Duodenal mucosa (tissue), 2 donors: ENCODE measurements at regions not wholly inside any gene's neighbourhood (a gene's known extent, or its start where the extent isn't known, plus 50 kb on each side); places are given as distances from the start of the nearest gene placed in this dataset.

ENCODE experiments used
- H3K27ac ChIP-seq: one replicate; pipeline ENCODE4 v1.7.0; 2013; ENCODE audit warnings: low read depth, low read length
- H3K27me3 ChIP-seq, 2 donors: one replicate each; pipeline ENCODE4 v1.7.0; 2013; ENCODE audit warnings: low read length in 2 of 2, control low read depth in 1 of 2; ENCODE audit not compliant: insufficient read depth in 2 of 2, control insufficient read depth in 1 of 2
- H3K36me3 ChIP-seq, 2 donors: one replicate each; pipeline ENCODE4 v1.7.0; 2013; ENCODE audit warnings: low read length in 2 of 2, control low read depth in 1 of 2; ENCODE audit not compliant: insufficient read depth in 2 of 2, control insufficient read depth in 1 of 2
- H3K4me1 ChIP-seq, 2 donors: one replicate each; pipeline ENCODE4 v1.7.0; 2013; ENCODE audit warnings: low read length in 2 of 2, control low read depth in 1 of 2; ENCODE audit not compliant: insufficient read depth in 2 of 2, control insufficient read depth in 1 of 2
- H3K4me3 ChIP-seq, 2 donors: one replicate each; pipeline ENCODE4 v1.7.0; 2013; ENCODE audit warnings: low read length in 2 of 2, low read depth in 1 of 2
- H3K9ac ChIP-seq, 2 donors: one replicate each; pipeline ENCODE4 v1.7.0; 2013; ENCODE audit warnings: low read length in 2 of 2, low read depth in 1 of 2
- H3K9me3 ChIP-seq, 2 donors: one replicate each; pipeline ENCODE4 v1.7.0; 2013; ENCODE audit warnings: low read length in 2 of 2, control low read depth in 1 of 2; ENCODE audit not compliant: control insufficient read depth in 1 of 2

DNA sequence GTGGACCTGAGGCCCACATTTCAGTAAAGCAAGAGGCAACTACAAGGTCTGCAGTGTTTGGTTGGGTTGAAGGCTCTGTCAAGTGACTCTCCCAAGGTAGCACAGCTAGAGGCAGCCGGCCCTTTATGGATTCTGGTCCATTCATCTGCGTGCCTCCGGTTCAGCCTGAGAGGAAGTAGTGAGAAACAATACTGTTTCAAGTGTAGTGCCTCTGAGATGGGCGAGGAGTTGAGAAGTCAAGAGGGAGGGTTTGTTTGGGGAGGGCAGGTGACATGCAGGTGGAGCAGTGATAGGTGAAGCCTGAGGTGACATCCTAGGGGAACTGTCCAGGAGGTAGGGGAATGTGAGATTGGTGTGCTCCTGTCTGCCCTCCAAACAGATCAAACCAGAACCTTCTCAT lies 933.5 kb downstream of the VRK1 start:
- no peaks in the 10 kb centered on the region for H3K36me3 ChIP-seq
- H3K4me1 ChIP-seq, result no peaks in the 10 kb centered on the region
- H3K9me3 ChIP-seq, result no peaks in the 10 kb centered on the region
- no peak overlapping the region for H3K9ac ChIP-seq
- no peaks in the 10 kb centered on the region for H3K27me3 ChIP-seq
- no peak overlapping the region for H3K4me3 ChIP-seq
- no peak overlapping the region for H3K27ac ChIP-seq

DNA sequence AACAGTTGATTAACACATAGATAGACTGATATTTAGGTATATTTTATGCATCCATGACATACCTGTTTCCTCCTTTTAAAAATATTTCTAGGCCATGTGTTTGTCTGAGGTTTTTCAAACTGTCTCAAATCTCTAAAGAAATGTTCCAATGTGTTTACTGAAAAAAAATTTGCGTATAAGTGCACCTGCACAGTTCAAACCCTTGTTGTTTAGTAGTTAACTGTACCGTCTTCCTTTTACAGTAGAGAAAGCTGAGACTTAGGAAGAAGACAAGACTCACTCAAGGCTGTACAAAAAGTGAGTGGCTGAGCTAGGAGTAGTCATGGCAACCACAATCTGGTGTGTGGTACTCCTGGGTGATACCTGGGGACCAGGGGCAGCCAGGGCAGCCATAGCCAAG lies 934.6 kb downstream of the VRK1 start:
- no peaks in the 10 kb centered on the region for H3K4me1 ChIP-seq
- H3K9me3 ChIP-seq, result no peaks in the 10 kb centered on the region
- H3K9ac ChIP-seq, result no peak overlapping the region
- H3K4me3 ChIP-seq, result no peak overlapping the region
- H3K27me3 ChIP-seq, result no peaks in the 10 kb centered on the region
- no peak overlapping the region for H3K27ac ChIP-seq
- no peaks in the 10 kb centered on the region for H3K36me3 ChIP-seq

DNA sequence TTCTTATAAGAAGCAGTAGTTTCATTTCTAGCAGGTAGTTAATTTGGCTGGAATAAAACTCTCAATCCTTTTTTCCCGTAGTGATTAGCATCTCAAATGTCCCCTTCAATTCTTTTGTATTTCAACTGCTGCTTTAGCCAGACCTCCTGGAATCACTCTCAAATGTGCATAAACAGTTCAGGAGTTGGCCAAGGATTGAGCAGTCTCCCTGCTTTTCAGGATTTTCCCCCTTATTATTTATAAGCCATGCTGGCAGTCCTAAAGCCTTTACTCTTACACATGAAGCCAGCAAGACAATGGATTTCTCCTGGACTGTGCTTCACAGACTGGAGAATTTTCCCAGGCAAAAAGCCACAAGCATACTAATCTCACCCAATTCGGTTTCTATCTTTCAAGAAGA lies 950.1 kb downstream of the VRK1 start:
- no peak overlapping the region for H3K4me3 ChIP-seq
- H3K36me3 ChIP-seq, result no peaks in the 10 kb centered on the region
- no peak overlapping the region for H3K27ac ChIP-seq
- no peaks in the 10 kb centered on the region for H3K27me3 ChIP-seq
- no peaks in the 10 kb centered on the region for H3K4me1 ChIP-seq
- H3K9me3 ChIP-seq, result no peaks in the 10 kb centered on the region
- no peak overlapping the region for H3K9ac ChIP-seq

- no peaks in the 10 kb centered on the region for H3K4me1 ChIP-seq
- H3K4me3 ChIP-seq, result no peak overlapping the region
- H3K9ac ChIP-seq, result no peak overlapping the region
- H3K36me3 ChIP-seq, result no peaks in the 10 kb centered on the region
- H3K27ac ChIP-seq, result no peak overlapping the region
- no peaks in the 10 kb centered on the region for H3K9me3 ChIP-seq
- no peaks in the 10 kb centered on the region for H3K27me3 ChIP-seq
Measured at GRCh38 chr14:97748616-97749015, 951.4 kb downstream of the VRK1 start.

DNA sequence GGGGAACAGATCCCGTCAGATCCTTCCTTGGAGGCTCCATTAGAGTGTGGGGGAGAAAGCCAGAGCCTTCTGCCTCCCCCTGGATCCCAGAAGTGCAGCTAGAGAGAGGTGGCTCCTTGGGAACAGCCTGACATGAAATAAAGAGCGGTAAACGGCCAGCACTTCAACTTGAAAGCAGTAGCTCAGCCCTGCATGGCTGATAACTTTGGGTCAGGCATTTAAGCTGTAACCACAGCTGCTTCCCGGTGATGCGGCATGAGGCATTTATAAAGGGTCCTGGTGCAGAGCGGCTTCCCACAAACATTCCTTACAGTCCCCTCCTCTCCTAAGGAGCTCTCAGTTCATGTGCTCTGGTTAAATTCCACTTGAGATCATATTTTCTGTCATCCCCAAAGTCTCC lies 960.3 kb downstream of the VRK1 start:
- no peaks in the 10 kb centered on the region for H3K4me1 ChIP-seq
- no peak overlapping the region for H3K27ac ChIP-seq
- H3K4me3 ChIP-seq, result no peak overlapping the region

GRCh38 chr14:97760050-97760449 lies 962.9 kb downstream of the VRK1 start:
- Histone ChIP-seq H3K27me3 (no peaks in the 10 kb centered on the region), H3K9me3 (no peaks in the 10 kb centered on the region), H3K9ac (no peak overlapping the region), H3K27ac (no peak overlapping the region), H3K36me3 (no peaks in the 10 kb centered on the region), H3K4me3 (no peak overlapping the region), H3K4me1 (no peaks in the 10 kb centered on the region)

More for the DNA sequence above, 960.3 kb downstream of the VRK1 start:
- no peaks in the 10 kb centered on the region for H3K9me3 ChIP-seq
- H3K9ac ChIP-seq, result no peak overlapping the region
- H3K36me3 ChIP-seq, result no peaks in the 10 kb centered on the region
- no peaks in the 10 kb centered on the region for H3K27me3 ChIP-seq

GRCh38 chr14:97762386-97762785 lies 965.2 kb downstream of the VRK1 start:
- Histone ChIP-seq H3K36me3 (no peaks in the 10 kb centered on the region), H3K9me3 (no peaks in the 10 kb centered on the region), H3K4me3 (no peak overlapping the region), H3K9ac (no peak overlapping the region), H3K27ac (no peak overlapping the region), H3K27me3 (no peaks in the 10 kb centered on the region), H3K4me1 (no peaks in the 10 kb centered on the region)

GRCh38 chr14:97771340-97772045 lies 974.3 kb downstream of the VRK1 start:
- Histone ChIP-seq H3K4me1 (no peaks in the 10 kb centered on the region), H3K9me3 (no peaks in the 10 kb centered on the region), H3K4me3 (no peak overlapping the region)

GRCh38 chr14:97773598-97773997 lies 976.4 kb downstream of the VRK1 start:
- Histone ChIP-seq H3K4me1 (no peaks in the 10 kb centered on the region), H3K27me3 (no peaks in the 10 kb centered on the region), H3K36me3 (no peaks in the 10 kb centered on the region), H3K9ac (no peak overlapping the region), H3K4me3 (no peak overlapping the region), H3K9me3 (no peaks in the 10 kb centered on the region), H3K27ac (no peak overlapping the region)

More at GRCh38 chr14:97771340-97772045, 974.3 kb downstream of the VRK1 start:
- Histone ChIP-seq H3K9ac (no peak overlapping the region), H3K36me3 (no peaks in the 10 kb centered on the region), H3K27me3 (no peaks in the 10 kb centered on the region), H3K27ac (no peak overlapping the region)

DNA sequence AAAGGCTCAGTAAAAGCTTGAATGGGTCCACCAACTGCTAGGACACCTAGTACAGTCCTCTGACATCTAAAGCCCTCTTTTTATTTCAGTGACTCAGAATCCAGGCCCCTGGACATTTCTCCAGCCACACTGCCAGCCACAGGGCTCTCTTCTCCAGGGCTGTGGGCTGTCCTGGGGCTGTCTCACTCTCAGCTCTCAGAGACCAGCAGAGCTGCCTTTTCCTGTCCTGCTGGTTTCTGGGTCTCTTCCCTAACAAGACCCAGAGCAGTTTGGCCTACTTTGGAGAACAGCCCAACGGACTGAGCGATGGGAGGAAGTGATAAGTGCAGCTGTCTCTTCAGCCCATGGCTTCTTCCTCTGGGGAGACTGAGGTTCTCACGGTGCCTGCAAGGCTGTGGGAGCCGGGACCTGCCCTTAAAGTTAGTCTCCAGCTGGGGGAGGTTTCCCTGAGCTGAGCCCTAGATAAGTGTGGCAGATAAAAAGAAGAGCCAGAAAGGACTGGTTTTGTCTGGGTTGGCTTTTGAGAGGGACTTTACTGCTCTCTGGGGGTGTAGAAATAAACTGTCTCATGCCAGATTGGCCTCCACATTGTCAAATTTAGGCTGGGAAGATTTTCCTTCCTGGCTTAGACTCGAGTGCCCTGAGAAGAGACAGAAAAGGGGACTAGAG lies 979.8 kb downstream of the VRK1 start:
- H3K9me3 ChIP-seq, result no peaks in the 10 kb centered on the region
- H3K4me1 ChIP-seq, result no peaks in the 10 kb centered on the region
- no peak overlapping the region for H3K9ac ChIP-seq
- no peak overlapping the region for H3K4me3 ChIP-seq
- no peaks in the 10 kb centered on the region for H3K27me3 ChIP-seq
- H3K36me3 ChIP-seq, result no peaks in the 10 kb centered on the region
- no peak overlapping the region for H3K27ac ChIP-seq
